Spleen (tissue), 11 donors: ENCODE measurements at regions not wholly inside any gene's neighbourhood (a gene's known extent, or its start where the extent isn't known, plus 50 kb on each side); places are given as distances from the start of the nearest gene placed in this dataset.

Source experiments
- DNase-seq: peaks from one replicate; pipeline ENCODE4 v3.0.0-alpha.2; 2020
- H3K27ac ChIP-seq, 8 donors: fragments of 200-600 bp; sonication (generic) in 7 of 8; 1 replicate in 4 of 8; 2 replicates in 4 of 8; pipeline versions ENCODE4 v1.5.0 to v1.8.0; 2016 to 2021; ENCODE audit warnings: inconsistent platforms in 4 of 8, mild to moderate bottlenecking in 4 of 8, moderate library complexity in 1 of 8
- H3K27me3 ChIP-seq, 7 donors: fragments of 200-600 bp; sonication (generic) in 6 of 7; replicated peaks in 1 of 7; 1 replicate in 4 of 7; 2 replicates in 3 of 7; pipeline versions ENCODE4 v1.5.0 to v1.8.0; 2016 to 2021; ENCODE audit warnings: inconsistent platforms in 3 of 7, mild to moderate bottlenecking in 1 of 7
- H3K36me3 ChIP-seq, 6 donors: fragments of 200-600 bp; sonication (generic) in 5 of 6; 1 replicate in 4 of 6; 2 replicates in 2 of 6; pipeline versions ENCODE4 v1.5.0 to v1.8.0; 2016 to 2021; ENCODE audit warnings: inconsistent platforms in 2 of 6
- H3K4me1 ChIP-seq, 6 donors: fragments of 200-600 bp; sonication (generic) in 5 of 6; 1 replicate in 3 of 6; 2 replicates in 3 of 6; pipeline versions ENCODE4 v1.5.0 to v1.8.0; 2016 to 2021; ENCODE audit warnings: inconsistent platforms in 3 of 6
- H3K4me3 ChIP-seq, 8 donors: fragments of 200-600 bp; sonication (generic) in 7 of 8; 1 replicate in 4 of 8; 2 replicates in 4 of 8; pipeline versions ENCODE4 v1.5.0 to v1.8.0; 2016 to 2021; ENCODE audit warnings: inconsistent platforms in 4 of 8, mild to moderate bottlenecking in 4 of 8, moderate library complexity in 2 of 8
- H3K9me3 ChIP-seq, 8 donors: fragments of 200-600 bp; sonication (generic) in 7 of 8; 1 replicate in 4 of 8; 2 replicates in 4 of 8; pipeline versions ENCODE4 v1.5.0 to v1.8.0; 2016 to 2021; ENCODE audit warnings: inconsistent platforms in 4 of 8
- CTCF ChIP-seq, 11 experiments: fragments of 200-600 bp in 7 of 11; fragments of 450-650 bp in 4 of 11; sonication (generic) in 4 of 11; IDR thresholded peaks in 8 of 11; conservative IDR thresholded peaks in 3 of 11; 1 replicate in 7 of 11; 2 replicates in 4 of 11; pipeline versions ENCODE4 v1.4.0 to v1.8.0; 2016 to 2021; ENCODE audit warnings: antibody characterized with exemption in 11 of 11, inconsistent platforms in 4 of 11, mild to moderate bottlenecking in 1 of 11
- POLR2A ChIP-seq, 3 donors: fragments of 450-650 bp; IDR thresholded peaks; one replicate each; pipeline ENCODE4 v1.5.1; 2017; ENCODE audit warnings: antibody characterized with exemption in 3 of 3, mild to moderate bottlenecking in 1 of 3
- POLR2AphosphoS5 ChIP-seq, 3 donors: sonication (generic); formaldehyde crosslinking; IDR thresholded peaks; one replicate each; pipeline ENCODE4 v1.5.1; 2017; ENCODE audit warnings: antibody characterized with exemption in 3 of 3
- WGBS, 5 donors: extraction: QIAGEN DNeasy Blood & Tissue Kit in 3 of 5; methylation state at CpG; one replicate each; pipeline versions ENCODE4 v1.1.5 to v1.1.7; 2013 to 2018; 5-methylcytosine and 5-hydroxymethylcytosine counted together
- intact Hi-C: fragments of 100-400 bp; cut with DNase I; formaldehyde crosslinking; loops from one replicate; pipeline ENCODE4 v1.15.0; 2023; ENCODE audit warnings: low total_unique reads
- donor health status: healthy with polysubstance abuse.
- donor health status: DM: no; HTN: no; CAD: no; lungs with moderate emphysema.
- donor health status: DM: no; HTN: no; CAD: no.
- donor health status: Bipolar disorder and iron deficiency.
- donor health status: healthy.
- donor health status: DM: no; HTN: no; CAD: no.
- donor health status: DM: yes; HTN: yes; CAD: no.

DNA sequence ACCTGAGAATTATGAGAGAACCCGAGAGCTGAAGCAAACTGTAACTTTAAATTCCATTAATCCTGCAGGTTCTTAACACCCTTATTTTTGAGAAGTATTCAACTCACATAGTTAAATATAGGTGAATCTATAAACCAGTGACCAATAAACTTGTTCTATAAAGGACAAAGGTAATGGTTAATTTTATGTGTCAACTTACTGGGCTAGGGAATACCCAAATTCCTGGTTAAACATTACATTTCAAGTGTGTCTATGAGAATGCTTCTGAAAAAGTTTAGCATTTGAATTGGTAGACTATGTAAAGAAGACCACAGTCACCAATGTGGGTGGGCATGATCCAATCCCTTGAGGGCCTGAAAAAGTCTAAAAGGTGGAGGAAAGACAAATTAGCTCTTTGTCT, 99.1 kb downstream of the KCNJ2 start:
- H3K36me3 ChIP-seq, result no peaks in the 10 kb centered on the region
- no peak for DNase-seq
- 85 to 98% (median 93%) methylated on average over 1 of the region's 1 CpG for WGBS, 5 donors
- no peak overlapping the region for H3K4me3 ChIP-seq
- H3K4me1 ChIP-seq, result no peaks in the 10 kb centered on the region
- intact Hi-C loops, result no loop called here
- TF ChIP-seq CTCF (IDR thresholded peaks at IDR 0.05 in 8 of 11, conservative IDR thresholded peaks at IDR 0.05 in 3 of 11) (no peak), POLR2AphosphoS5 (IDR thresholded peaks at IDR 0.05) (no peak), POLR2A (IDR thresholded peaks at IDR 0.05) (no peak)
- H3K27me3 ChIP-seq, result no peaks in the 10 kb centered on the region
- H3K9me3 ChIP-seq, result peaks cover 0 to 14% (median 4%) of the 10 kb centered on the region in 8 donors
- no peak overlapping the region for H3K27ac ChIP-seq

- TF ChIP-seq POLR2AphosphoS5 (IDR thresholded peaks at IDR 0.05) (no peak), CTCF (IDR thresholded peaks at IDR 0.05 in 8 of 11, conservative IDR thresholded peaks at IDR 0.05 in 3 of 11) (no peak), POLR2A (IDR thresholded peaks at IDR 0.05) (no peak)
- peaks cover 0 to 14% (median 4%) of the 10 kb centered on the region in 8 donors for H3K9me3 ChIP-seq
- intact Hi-C loops, result no loop called here
- no peaks in the 10 kb centered on the region for H3K36me3 ChIP-seq
- no peak for DNase-seq
- H3K4me3 ChIP-seq, result no peak overlapping the region
- H3K27ac ChIP-seq, result no peak overlapping the region
- H3K4me1 ChIP-seq, result no peaks in the 10 kb centered on the region
- no peaks in the 10 kb centered on the region for H3K27me3 ChIP-seq
- WGBS, 5 donors, result 65 to 80% (median 73%) methylated on average over 7 of the region's 7 CpGs
These were observed 101.2 kb downstream of the KCNJ2 start for GRCh38 chr17:70270554-70270953.

GRCh38 chr17:70271200-70271599, 101.9 kb downstream of the KCNJ2 start:
- DNase-seq, result no peak
- no peaks in the 10 kb centered on the region for H3K36me3 ChIP-seq
- no peaks in the 10 kb centered on the region for H3K4me1 ChIP-seq
- H3K27me3 ChIP-seq, result no peaks in the 10 kb centered on the region
- 80 to 96% (median 91%) methylated on average over 3 of the region's 3 CpGs for WGBS, 5 donors
- peaks cover 0 to 14% (median 4%) of the 10 kb centered on the region in 8 donors for H3K9me3 ChIP-seq
- intact Hi-C loops, result no loop called here
- H3K27ac ChIP-seq, result no peak overlapping the region
- H3K4me3 ChIP-seq, result no peak overlapping the region
- TF ChIP-seq POLR2AphosphoS5 (IDR thresholded peaks at IDR 0.05) (no peak), POLR2A (IDR thresholded peaks at IDR 0.05) (no peak), CTCF (IDR thresholded peaks at IDR 0.05 in 8 of 11, conservative IDR thresholded peaks at IDR 0.05 in 3 of 11) (no peak)

DNA sequence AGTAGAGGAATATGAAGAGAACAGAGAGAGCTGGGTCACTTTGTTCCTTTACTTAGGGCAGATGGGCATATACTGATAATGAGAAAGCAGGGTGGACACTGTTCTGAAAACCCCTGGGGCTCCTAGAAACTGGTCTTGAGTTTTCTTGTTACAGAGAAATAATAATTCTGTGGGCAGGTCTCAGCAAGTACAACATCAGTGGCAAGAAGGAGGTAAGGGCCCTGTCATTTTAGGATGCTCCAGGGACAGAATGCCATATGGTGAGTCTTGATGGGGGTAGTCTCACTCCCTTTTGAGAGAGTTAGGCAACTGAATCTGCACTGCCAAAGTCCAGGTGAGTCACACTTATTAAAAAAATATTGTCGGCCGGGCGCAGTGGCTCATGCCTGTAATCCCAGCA, 102.3 kb downstream of the KCNJ2 start:
- no peaks in the 10 kb centered on the region for H3K4me1 ChIP-seq
- no peak overlapping the region for H3K27ac ChIP-seq
- TF ChIP-seq POLR2AphosphoS5 (IDR thresholded peaks at IDR 0.05), result no peak
- no peak for TF ChIP-seq CTCF (IDR thresholded peaks at IDR 0.05 in 8 of 11, conservative IDR thresholded peaks at IDR 0.05 in 3 of 11)
- no peak for TF ChIP-seq POLR2A (IDR thresholded peaks at IDR 0.05)
- peaks cover 0 to 14% (median 4%) of the 10 kb centered on the region in 8 donors for H3K9me3 ChIP-seq
- WGBS, 5 donors, result 95 to 100% (median 97%) methylated on average over 2 to 3 of the region's 3 CpGs
- intact Hi-C loops, result no loop called here
- no peaks in the 10 kb centered on the region for H3K27me3 ChIP-seq
- H3K4me3 ChIP-seq, result no peak overlapping the region
- DNase-seq, result no peak
- no peaks in the 10 kb centered on the region for H3K36me3 ChIP-seq
